ENCODE measurements at regions not wholly inside any gene's neighbourhood (a gene's known extent, or its start where the extent isn't known, plus 50 kb on each side); places are given as distances from the start of the nearest gene placed in this dataset.

- TF ChIP-seq, protein P1, sequence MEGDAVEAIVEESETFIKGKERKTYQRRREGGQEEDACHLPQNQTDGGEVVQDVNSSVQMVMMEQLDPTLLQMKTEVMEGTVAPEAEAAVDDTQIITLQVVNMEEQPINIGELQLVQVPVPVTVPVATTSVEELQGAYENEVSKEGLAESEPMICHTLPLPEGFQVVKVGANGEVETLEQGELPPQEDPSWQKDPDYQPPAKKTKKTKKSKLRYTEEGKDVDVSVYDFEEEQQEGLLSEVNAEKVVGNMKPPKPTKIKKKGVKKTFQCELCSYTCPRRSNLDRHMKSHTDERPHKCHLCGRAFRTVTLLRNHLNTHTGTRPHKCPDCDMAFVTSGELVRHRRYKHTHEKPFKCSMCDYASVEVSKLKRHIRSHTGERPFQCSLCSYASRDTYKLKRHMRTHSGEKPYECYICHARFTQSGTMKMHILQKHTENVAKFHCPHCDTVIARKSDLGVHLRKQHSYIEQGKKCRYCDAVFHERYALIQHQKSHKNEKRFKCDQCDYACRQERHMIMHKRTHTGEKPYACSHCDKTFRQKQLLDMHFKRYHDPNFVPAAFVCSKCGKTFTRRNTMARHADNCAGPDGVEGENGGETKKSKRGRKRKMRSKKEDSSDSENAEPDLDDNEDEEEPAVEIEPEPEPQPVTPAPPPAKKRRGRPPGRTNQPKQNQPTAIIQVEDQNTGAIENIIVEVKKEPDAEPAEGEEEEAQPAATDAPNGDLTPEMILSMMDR (IDR thresholded peaks at IDR 0.05), result no peak
- no peak for TF ChIP-seq POLR2A (IDR thresholded peaks at IDR 0.05)
- TF ChIP-seq POLR2AphosphoS5 (IDR thresholded peaks at IDR 0.05; ENCODE audit: insufficient read depth in 1 of 2, low read depth in 1 of 2), result no peak
Measured at GRCh38 chr3:16700651-16701050, 95.4 kb upstream of the DAZL start.

All from vagina (tissue), 2 donors.